ENCODE measurements at regions not wholly inside any gene's neighbourhood (a gene's known extent, or its start where the extent isn't known, plus 50 kb on each side); places are given as distances from the start of the nearest gene placed in this dataset.

DNA sequence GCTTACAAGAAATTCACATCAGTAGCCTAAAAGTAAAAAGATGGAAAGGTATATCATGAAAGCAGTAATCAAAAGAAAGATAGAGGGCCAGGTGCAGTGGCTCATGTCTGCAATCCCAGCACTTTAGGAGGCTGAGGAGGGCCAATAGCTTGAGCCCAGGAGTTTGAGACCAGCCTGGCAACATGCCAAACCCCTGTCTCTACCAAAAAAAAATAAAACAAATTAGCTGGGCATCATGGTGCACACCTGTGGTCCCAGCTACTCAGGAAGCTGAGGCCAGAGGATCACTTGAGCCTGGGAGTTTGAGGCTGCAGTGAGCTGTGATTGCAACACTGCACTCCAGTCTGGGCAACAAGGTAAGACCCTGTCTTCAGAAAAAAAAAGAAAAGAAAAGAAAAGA, 55.5 kb downstream of the GSPT2 start:
- Histone ChIP-seq H3K27me3 (no peaks in the 10 kb centered on the region), H3K36me3 (no peaks in the 10 kb centered on the region), H3K27ac (no peak overlapping the region), H3K9me3 (no peaks in the 10 kb centered on the region), H3K4me1 (no peaks in the 10 kb centered on the region), H3K4me3 (no peak overlapping the region)
- TF ChIP-seq, protein P1, sequence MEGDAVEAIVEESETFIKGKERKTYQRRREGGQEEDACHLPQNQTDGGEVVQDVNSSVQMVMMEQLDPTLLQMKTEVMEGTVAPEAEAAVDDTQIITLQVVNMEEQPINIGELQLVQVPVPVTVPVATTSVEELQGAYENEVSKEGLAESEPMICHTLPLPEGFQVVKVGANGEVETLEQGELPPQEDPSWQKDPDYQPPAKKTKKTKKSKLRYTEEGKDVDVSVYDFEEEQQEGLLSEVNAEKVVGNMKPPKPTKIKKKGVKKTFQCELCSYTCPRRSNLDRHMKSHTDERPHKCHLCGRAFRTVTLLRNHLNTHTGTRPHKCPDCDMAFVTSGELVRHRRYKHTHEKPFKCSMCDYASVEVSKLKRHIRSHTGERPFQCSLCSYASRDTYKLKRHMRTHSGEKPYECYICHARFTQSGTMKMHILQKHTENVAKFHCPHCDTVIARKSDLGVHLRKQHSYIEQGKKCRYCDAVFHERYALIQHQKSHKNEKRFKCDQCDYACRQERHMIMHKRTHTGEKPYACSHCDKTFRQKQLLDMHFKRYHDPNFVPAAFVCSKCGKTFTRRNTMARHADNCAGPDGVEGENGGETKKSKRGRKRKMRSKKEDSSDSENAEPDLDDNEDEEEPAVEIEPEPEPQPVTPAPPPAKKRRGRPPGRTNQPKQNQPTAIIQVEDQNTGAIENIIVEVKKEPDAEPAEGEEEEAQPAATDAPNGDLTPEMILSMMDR (IDR thresholded peaks at IDR 0.05) = no peak
- DNase-seq (no peak), ATAC-seq (no peak)
- intact Hi-C loops (cut with DNase I) = no loop called here

DNA sequence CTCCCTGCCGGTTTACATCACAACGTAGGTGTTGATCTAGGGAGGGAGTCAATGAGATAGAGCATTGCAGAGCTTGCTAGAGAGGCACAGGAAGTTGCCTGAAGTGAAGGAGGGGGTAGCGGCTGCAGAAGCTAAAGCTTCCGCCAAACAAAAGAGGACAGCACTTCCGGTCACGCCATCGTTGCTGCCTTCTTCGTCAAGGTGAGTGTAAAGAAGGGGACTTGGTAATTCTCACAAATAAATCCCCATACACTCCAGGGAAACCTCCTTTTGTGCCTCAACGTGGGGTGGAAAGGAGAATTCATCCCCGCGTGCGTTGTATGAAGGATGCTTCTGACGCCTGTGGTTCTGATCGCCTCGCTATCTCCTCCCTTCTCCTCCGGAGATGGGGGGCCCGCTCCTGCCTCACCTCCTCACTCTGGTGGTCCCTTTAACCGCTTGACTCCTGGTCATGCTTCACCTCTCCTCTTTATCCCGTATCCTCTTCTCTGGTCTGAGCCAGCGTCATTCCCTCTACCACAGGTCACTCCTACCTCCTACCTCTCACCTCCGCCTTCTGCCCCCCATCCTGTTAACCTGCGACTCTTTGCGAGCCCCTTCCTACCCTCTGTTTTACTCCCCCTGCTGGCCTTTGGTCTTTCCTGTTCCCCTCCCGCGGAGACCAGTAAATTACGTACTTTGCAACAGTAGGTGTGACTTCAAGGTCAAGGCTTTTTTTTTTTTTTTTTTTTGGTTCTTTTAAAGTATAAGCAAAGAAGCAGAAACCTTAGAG, 59.9 kb downstream of the GSPT2 start:
- Histone ChIP-seq H3K4me1 (no peaks in the 10 kb centered on the region), H3K36me3 (no peaks in the 10 kb centered on the region), H3K9me3 (no peaks in the 10 kb centered on the region), H3K27ac (no peak overlapping the region), H3K27me3 (no peaks in the 10 kb centered on the region), H3K4me3 (peak overlapping the region; percentile 64)
- intact Hi-C loops (cut with DNase I) = no loop called here
- peak; percentile 63 for DNase-seq
- TF ChIP-seq, protein P1 (IDR thresholded peaks at IDR 0.05) = peak; percentile 5
- ATAC-seq = peak; percentile 94

DNA sequence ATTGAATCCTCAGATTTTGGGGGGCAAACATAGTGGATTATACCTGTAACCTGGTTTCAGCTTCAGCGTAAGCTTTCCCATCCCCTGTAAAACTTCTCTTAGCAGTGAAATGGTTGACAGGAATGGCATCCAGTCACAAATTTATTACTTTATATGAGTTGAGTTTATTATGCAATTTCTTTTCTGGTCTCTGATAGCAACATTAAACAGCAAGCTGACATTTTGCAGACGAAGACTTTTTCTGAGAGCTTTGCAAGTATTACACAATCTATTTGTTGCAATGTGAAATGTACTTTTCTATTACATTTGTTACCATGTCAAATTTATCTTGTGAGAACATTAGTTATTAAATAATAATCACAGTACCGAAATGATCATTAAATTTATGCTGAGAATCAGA, 60.6 kb downstream of the GSPT2 start:
- Histone ChIP-seq H3K27me3 (no peaks in the 10 kb centered on the region), H3K4me3 (peak overlapping the region; percentile 64), H3K27ac (no peak overlapping the region), H3K9me3 (no peaks in the 10 kb centered on the region), H3K36me3 (no peaks in the 10 kb centered on the region), H3K4me1 (no peaks in the 10 kb centered on the region)
- no peak for ATAC-seq
- TF ChIP-seq, protein P1 (IDR thresholded peaks at IDR 0.05) = no peak
- intact Hi-C loops (cut with DNase I) = no loop called here
- DNase-seq = no peak

DNA sequence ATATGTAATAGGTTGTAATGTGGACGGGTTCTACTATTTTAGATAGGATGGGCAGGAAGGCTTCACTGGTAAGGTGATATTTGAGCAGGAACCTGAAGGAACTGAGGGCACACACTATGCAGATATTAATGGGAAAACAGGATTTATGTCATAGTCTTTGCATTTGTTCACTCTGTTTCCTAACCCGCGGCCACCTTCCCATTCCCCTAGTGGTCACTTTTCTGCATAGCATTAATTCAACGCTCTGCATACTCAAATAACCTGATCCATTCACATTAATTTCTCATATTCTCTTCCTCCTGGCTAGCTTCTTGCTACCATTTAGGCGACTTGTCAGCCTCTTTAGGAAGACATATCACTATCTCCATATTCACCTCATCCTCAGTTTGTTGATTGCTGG, 61.5 kb downstream of the GSPT2 start:
- no peak for ATAC-seq
- no peak overlapping the region for H3K4me3 ChIP-seq
- H3K36me3 ChIP-seq = no peaks in the 10 kb centered on the region
- H3K27me3 ChIP-seq = no peaks in the 10 kb centered on the region
- H3K9me3 ChIP-seq = no peaks in the 10 kb centered on the region
- intact Hi-C loops (cut with DNase I) = no loop called here
- TF ChIP-seq, protein P1 (IDR thresholded peaks at IDR 0.05) = no peak
- H3K27ac ChIP-seq = no peak overlapping the region
- no peak for DNase-seq
- no peaks in the 10 kb centered on the region for H3K4me1 ChIP-seq

DNA sequence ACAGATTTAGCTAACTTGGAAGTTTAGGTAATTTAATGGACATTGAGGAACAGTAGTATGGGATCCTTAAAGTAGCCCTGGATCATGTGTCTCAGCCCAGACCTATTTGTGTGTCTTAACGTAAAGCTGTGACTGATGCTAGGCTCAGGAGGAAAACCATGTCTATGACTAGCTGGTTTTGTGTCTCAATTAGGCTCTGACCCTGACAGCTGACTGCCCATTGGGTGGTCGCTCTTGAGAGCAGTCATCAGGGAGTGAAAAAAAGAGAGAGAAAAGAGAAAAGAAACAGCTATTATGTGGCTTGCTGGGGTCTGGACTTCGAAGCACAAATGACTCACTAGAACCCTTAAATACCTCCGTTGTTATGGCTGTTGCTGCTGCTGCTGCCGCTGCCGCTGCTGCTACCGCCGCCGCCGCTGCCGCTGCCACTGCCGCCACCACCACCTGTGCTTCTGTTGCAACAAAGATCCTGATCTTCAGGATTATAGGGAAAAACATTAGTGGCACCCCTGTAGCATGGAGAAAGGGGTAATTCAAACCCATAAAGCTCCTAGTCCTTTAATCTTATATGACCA, 70.7 kb downstream of the GSPT2 start:
- intact Hi-C loops (cut with DNase I) = no loop called here
- Histone ChIP-seq H3K4me1 (no peaks in the 10 kb centered on the region), H3K4me3 (no peak overlapping the region), H3K27ac (no peak overlapping the region), H3K36me3 (no peaks in the 10 kb centered on the region), H3K9me3 (no peaks in the 10 kb centered on the region), H3K27me3 (no peaks in the 10 kb centered on the region)
- TF ChIP-seq, protein P1 (IDR thresholded peaks at IDR 0.05) = no peak
- no peak for ATAC-seq
- no peak for DNase-seq

All from upper lobe of right lung (tissue), 1 donor.